DND-41 (cell line): ENCODE measurements at regions not wholly inside any gene's neighbourhood (a gene's known extent, or its start where the extent isn't known, plus 50 kb on each side); places are given as distances from the start of the nearest gene placed in this dataset.

Experiments
- CTCF ChIP-seq: IDR thresholded peaks from 2 replicates; pipeline ENCODE4 v1.5.1; 2012; ENCODE audit warnings: borderline replicate concordance, low read length, moderate library complexity, mild to moderate bottlenecking; ENCODE audit not compliant: poor library complexity, severe bottlenecking; ENCODE audit errors: extremely low read depth
- EZH2 ChIP-seq: IDR thresholded peaks from 3 replicates; pipeline ENCODE4 v1.6.1; 2012; ENCODE audit warnings: borderline replicate concordance, low read depth, mild to moderate bottlenecking, moderate library complexity, low read length, inconsistent platforms; ENCODE audit not compliant: severe bottlenecking

GRCh38 chr5:166982226-166982625, 1309.2 kb upstream of the WWC1 start:
- TF ChIP-seq CTCF (no peak), EZH2 (no peak)
